ENCODE measurements at regions not wholly inside any gene's neighbourhood (a gene's known extent, or its start where the extent isn't known, plus 50 kb on each side); places are given as distances from the start of the nearest gene placed in this dataset.
A peak's percentile ranks its signal among the peaks of the same experiment; 100 is the strongest.

DNA sequence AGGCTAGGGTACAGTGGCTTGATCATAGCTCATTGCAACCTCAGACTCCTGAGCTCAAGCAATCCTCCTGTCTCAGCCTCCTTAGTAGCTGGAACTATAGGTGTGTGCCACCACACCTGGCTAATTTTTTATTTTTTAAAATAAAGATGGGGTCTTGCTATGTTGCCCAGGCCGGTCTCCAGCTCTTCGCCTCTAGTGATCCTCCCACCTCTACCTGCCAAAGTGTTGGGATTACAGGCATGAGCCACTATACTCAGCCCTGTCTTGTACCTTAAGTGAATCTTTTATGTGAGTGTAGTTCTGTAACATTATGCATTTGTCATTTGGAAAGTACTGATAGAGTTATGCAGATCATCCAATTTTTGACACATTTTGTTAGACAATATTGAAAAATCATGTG is 66.9 kb upstream of the C15orf39 start:
- no peak for DNase-seq (ENCODE audit: low spot score)

DNA sequence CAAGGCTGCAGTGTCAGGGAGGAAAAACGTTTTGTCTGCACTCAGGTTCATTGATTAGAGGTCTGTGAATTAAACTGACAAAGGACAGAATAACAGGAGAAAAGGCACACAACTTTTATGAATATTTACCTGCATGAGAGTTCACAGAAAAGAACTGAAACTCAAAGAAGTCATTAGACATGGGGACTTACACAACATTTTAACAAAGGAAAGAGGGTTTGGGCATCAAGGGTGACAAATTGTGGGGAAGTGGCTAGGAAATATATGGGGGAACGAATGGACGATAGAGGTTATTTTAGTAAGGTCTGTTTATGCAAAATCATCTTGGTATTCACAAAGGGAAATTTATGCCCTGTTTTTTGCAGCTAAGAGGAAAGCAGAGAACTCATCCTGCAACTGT is 65.6 kb upstream of the C15orf39 start:
- DNase-seq (ENCODE audit: low spot score) = no peak

DNA sequence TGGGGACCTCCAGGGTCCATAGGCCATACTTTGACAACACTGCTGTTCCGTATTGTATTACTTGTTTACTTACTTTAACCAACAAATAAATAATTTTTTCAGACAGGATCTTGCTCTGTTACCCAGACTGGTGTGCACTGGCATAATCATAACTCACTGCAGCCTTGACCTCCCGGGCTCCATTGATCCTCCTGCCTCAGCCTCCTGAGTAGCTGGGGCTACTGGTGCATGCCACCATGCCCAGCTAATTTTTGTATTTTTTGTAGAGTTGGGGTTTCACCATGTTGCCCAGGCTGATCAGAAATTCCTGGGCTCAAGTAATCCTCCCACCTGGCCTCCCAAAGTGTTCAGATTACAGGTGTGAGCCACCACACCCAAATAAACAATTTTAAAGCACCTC is 64.9 kb upstream of the C15orf39 start:
- DNase-seq (ENCODE audit: low spot score) = no peak

DNA sequence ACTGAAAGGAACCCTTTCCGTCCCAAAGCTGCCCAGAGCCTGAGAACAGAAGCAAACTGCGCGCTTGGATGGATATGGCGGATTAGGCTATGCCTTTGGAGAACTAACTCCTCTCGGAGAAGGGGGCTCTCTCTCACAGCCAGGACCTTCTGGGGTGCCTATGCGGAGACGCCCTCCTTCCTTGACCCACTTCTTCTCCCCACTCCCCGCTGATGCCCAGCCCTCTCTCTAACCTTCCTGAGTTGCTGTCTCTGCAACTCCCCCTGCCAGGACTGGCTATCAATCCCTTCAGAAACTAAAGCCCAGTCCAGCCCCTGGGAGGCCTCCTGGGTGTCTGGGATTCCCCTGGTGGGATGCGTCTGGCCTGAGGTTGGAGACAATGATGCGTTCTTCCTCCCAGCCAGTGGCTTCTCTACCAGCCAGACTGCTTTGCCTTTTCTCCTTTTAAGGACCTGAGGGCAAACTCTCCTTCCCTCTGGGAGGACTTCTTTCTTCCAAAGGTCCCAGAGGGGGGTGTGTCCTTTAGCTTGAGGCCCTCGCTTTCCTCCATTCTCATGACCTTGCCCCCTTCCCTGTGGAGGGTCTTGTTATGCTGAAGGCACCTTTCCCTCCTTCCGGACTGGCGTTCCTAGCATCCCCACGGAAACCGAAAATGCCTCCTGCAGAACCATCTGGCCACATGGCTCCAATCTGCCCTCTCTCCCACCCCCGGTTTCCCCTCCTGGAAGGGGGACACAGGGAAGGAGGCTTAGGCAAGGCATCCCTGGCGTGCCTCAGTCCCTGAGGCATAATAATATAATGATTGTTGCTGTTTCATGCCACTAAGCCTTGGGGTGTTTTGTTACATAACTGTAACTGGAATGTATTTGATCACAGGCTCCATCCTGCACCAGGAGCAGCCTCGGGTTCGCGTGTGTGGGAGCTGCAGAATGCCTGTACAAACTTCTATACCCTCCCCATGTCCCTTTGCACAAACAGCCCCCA is 63.4 kb upstream of the C15orf39 start:
- no peak for DNase-seq (ENCODE audit: low spot score)

DNA sequence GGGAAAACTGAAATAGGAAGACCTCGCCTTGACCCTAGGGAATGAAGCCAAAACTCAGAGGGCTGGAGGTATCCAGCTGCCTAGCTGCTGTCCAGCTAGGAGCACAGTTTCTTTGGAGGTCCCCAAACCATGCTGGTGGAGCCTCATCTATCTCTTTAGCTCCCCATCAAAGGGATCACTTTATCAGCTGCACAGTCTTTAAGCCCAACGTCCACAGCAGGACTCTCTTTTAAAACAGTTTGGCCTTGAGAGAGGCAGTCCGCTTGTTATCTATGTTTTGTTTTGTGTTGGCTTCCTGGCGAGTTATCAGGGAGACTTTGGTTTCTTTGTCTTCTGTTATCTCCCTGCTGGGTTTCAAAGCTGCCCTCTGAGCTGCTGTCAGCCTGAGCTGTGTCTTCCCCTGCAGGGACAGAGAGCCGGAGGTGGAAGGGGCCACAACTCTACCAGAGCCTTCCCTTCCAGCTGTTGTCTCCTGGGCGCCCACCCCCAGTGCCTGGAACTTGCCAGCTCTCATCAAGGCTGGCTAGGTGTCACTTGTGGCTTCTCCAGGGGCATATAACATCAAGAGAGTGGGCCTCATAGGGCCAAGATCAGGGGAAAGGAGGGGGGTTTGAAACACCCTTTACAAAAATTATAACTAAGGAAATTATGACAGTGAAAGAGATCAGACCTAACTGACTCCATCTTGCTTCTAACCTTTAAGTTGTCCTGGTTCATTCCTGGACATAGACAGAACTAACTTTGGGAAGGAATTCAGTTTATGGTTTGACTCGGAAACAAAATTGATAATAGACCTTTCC is 61.4 kb upstream of the C15orf39 start:
- DNase-seq (ENCODE audit: low spot score) = no peak

DNA sequence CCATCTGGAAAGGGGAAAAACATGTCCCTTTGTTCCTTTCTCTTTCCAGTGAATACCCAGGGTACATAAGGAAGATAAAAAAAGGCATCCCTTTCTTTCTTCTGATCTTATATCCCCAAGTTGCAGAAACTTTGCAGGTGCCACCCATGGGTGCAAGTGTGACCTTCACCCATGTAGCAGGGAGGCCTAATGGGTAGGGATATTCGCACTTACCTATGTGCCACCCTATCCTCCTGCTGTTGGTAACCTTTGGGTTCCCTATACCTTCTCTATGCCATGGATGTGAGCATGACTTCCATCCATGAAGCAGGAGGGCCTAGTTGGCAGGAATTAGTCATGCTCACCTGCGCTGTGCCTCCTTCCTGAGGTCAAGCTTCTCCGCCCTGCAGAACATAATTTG is 59.2 kb upstream of the C15orf39 start:
- no peak for DNase-seq (ENCODE audit: low spot score)

DNA sequence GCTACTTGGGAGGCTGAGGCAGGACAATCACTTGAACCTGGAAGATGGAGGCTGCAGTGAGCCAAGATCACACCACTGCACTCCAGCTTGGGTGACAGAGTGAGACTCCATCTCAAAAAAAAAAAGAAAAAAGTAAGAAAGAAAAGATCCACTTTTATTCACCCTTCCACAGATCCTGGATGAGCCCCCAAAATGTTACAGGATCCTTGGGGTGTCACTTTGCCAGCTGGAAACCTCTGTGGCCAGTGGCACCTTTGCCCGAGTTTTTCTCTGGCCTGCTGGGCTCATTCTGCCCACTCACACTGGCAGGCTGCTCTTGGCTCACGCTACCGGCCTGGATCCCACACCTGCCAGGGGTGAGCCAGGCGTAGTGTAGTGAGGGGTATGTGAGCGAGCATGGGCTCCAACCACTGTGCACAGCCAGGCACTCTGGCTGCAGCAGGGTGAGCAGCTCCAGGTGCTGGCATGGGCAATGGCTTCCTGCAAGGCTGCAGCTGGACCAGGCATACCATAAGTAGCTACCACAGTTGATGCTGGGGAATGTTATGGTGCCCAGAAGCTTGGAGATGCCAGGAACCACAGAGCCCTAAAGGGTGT is 57.8 kb upstream of the C15orf39 start:
- no peak for DNase-seq (ENCODE audit: low spot score)

DNA sequence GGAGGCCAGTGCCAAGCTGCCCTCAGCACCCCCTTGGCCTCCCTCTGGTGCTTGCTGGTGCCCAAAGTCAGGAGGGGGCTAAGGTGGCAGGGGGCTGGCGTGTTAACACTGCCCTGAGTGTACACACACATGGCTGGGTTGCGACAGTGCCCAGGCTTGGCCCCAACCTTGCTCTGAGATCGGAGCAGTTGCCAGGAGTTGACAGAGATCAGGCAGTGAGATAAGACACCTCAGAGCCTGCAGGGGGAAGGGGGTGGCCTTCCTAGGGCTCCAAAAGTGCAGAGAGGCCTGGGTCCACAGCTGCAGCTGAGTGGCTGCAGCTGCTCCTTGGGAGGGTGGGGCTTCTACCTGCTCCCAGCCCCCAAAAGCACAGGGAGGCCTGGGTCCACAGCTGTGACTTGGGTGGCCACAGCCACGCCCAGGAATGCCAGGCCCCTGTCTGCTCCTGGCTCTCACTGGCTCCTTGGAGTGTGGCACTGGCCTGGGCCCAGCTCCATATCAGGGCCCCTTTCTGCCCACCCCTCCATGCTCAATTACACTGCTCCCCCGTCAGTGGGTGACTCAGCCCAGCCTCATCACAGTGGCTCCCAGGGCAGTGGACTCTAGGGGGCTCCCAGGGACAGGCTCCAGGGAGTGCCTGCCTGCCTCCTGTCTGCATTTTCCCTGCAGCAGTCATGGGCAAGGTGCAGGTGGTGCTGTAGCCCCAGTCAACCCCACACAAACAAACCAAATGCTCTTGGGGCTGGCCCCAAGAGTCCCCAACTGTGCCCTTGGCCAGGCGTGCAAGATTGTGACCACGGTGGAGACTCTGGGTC is 56.4 kb upstream of the C15orf39 start:
- peak; percentile 4 for DNase-seq (ENCODE audit: low spot score)

DNA sequence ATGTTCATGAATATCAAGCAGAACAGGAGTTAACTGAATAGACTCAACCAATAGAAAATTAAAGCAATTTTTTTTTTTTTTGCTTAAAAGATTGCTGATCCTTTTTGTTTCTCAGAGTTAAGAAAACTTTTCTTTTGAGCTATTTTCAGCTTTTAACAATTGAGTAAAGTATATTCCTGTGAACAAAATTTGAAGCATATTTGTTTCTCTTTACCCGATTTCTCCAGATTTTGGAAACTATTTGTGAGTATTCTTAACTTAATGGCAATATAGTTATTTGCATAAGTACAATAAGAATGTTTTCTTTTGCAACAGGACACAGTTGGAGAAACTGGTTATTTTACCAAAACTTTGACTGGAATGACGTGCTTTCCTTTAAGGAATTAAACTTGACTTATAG is 53.4 kb upstream of the C15orf39 start:
- no peak for DNase-seq (ENCODE audit: low spot score)

DNA sequence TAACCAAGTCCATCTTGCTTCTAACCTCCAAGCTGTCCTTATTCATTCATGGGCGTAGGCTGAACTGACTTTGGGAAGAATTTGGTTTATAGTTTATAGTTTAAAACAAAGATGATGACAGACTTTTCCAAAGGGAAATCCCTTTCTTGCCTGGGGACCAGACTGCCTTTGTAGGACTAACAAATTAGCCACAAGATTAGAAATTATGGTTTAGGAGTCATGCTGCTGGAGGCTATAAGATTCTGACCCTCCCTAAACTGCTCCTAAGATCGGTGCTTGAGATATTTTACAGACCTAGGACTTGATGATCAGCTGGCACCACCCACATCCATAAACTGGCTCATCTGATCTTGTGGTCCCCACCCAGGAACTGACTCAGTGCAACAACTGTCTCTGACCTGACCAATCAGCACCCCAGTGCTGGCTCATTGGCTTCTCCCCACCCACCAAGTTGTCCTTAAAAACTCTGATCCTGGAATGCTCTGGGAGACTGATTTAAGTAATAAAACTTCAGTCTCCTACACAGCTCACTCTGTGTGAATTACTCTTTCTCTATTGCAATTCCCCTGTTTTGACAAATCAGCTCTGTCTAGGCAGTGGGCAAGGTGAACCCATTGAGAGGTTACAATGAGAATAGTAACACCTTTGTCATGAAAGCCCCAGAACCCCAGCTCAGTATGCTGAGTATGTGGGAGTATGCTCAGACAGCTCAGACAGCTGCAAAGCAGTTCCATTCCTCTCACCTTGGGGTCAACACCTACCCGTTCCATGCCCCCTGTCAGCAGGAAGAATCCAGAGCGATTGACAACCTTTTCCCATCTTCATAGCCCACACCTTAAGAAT is 51.6 kb upstream of the C15orf39 start:
- no peak for DNase-seq (ENCODE audit: low spot score)

DNA sequence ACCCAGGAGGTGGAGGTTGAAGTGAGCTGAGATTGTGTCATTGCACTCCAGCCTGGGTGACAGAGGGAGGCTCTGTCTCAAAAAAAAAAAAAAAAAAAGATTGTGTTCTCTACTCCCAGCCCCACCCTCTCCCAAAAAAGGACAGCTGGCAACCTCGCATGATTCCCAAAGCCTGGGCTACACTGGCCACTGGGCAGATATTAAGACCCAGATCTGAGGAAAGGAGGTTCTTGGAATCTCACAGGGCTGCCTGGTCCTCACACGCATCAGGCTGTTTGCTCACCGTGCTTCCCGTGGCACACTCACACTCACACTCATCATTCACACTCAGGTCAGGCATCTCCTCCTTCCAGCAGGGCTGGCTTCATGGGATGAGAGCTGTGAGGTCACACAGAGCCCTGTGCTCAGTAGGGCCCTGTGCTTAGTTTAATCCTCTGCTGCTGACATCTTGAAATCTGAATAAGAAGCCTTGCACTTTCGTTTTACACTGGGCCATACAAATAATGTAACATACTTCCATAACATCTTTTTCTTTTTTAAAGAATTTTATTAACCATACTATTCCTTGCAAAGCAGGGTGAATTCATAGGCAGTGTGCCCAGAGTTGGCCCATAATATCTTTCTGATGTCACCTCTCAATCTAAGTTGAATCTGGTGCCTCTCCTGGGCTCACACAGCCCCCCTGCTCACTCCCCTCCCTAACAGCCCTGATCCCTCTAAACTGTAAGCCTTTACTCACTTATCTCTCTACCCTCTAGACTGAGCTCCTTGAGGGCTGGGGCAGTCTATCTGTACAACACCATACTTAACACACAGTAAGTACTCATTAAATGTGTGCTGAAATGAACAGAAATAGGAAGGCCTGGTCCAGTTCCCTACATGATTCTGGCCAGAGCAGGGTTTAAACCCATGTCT is 50.2 kb upstream of the C15orf39 start:
- no peak for DNase-seq (ENCODE audit: low spot score)
